ENCODE measurements at regions not wholly inside any gene's neighbourhood (a gene's known extent, or its start where the extent isn't known, plus 50 kb on each side); places are given as distances from the start of the nearest gene placed in this dataset.

- no TSS peak for BruUV-seq (replicated peaks)
- Histone ChIP-seq H3K79me2 (ENCODE audit: low read depth) (no peaks in the 10 kb centered on the region), H2AFZ (no peak overlapping the region), H3K9me2 (ENCODE audit: insufficient read depth) (no peaks in the 10 kb centered on the region), H4K20me1 (ENCODE audit: insufficient read depth) (no peaks in the 10 kb centered on the region), H3F3A (ENCODE audit: insufficient read depth, low read depth) (peaks cover 9% of the 10 kb centered on the region), H3K36me3 (ENCODE audit: low read depth) (no peaks in the 10 kb centered on the region), H3K27me3 (ENCODE audit: insufficient read depth, low read depth) (no peaks in the 10 kb centered on the region), H3K9me3 (ENCODE audit: insufficient read depth, low read depth) (no peaks in the 10 kb centered on the region), H3K4me2 (no peak overlapping the region), H3K4me1 (replicated peaks; ENCODE audit: insufficient read depth) (peaks cover 28% of the 10 kb centered on the region), H3K4me3 (no peak overlapping the region), H3K27ac (no peak overlapping the region)
- DNase-seq: no peak
- POLR2A ChIA-PET (ENCODE audit: unreplicated experiment): no interaction called here
- no peak for TF ChIP-seq CTCF (conservative IDR thresholded peaks at IDR 0.05)
- TF ChIP-seq EZH2 (IDR thresholded peaks at IDR 0.05; ENCODE audit: low read depth): no peak
- intact Hi-C loops (cut with micrococcal nuclease; ENCODE audit: unreplicated experiment): no loop called here
- CTCF ChIA-PET: no interaction called here
Measured at GRCh38 chr6:43843669-43844171, 73.7 kb downstream of the VEGFA start.

GRCh38 chr6:43843097-43843645, 73.2 kb downstream of the VEGFA start:
- intact Hi-C loops (cut with micrococcal nuclease; ENCODE audit: unreplicated experiment): no loop called here
- Histone ChIP-seq H2AFZ (no peak overlapping the region), H3K4me1 (replicated peaks; ENCODE audit: insufficient read depth) (peaks cover 29% of the 10 kb centered on the region), H3K36me3 (ENCODE audit: low read depth) (no peaks in the 10 kb centered on the region), H3K27me3 (ENCODE audit: insufficient read depth, low read depth) (no peaks in the 10 kb centered on the region), H3K9me2 (ENCODE audit: insufficient read depth) (no peaks in the 10 kb centered on the region), H3K4me3 (no peak overlapping the region), H3F3A (ENCODE audit: insufficient read depth, low read depth) (peaks cover 14% of the 10 kb centered on the region), H3K79me2 (ENCODE audit: low read depth) (no peaks in the 10 kb centered on the region), H3K4me2 (peak overlapping the region; percentile 33), H3K27ac (peak overlapping the region; percentile 60; the same call in 1 of the 2 replicates), H4K20me1 (ENCODE audit: insufficient read depth) (no peaks in the 10 kb centered on the region), H3K9me3 (ENCODE audit: insufficient read depth, low read depth) (no peaks in the 10 kb centered on the region)
- ChIA-PET CTCF (no interaction called here), POLR2A (ENCODE audit: unreplicated experiment) (interaction anchor here (0.5 kb wide), 1 partner anchor 199 kb away, joined by 3 read pairs; no protein-coding TSS in a partner anchor)
- TF ChIP-seq EZH2 (IDR thresholded peaks at IDR 0.05; ENCODE audit: low read depth) (no peak), CTCF (conservative IDR thresholded peaks at IDR 0.05) (no peak)
- no peak for DNase-seq
- no TSS peak for BruUV-seq (replicated peaks)

DNA sequence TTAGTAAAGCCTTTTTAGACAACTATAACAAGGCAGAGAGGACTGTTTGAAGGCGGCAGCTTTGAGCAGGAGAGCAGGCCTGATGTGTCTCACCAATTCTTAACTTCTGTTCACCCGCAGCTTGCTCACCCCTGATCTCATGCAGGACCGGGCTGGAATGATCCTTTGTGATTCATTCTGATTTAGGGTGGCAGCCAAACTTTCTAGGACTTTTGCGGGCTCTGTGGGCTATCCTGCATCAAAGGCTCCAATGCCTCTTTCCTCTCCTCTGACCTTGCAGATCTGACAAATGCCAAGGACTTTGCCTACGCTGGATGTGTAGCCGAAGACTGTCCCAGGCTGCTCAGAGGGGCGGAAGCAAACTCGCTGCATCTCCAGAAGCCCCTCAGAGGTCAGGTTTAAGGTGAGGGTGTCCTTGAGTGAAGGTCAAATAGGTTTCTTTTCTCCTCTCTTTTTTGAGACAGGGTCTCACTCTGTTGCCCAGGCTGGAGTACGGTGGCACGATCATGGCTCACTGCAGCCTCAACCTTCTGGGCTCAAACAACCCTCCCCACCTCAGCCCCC, 72.3 kb downstream of the VEGFA start:
- Histone ChIP-seq H3K4me1 (replicated peaks; ENCODE audit: insufficient read depth) (peaks cover 35% of the 10 kb centered on the region), H3K4me2 (peak overlapping the region; percentile 33), H2AFZ (no peak overlapping the region), H3K9me3 (ENCODE audit: insufficient read depth, low read depth) (no peaks in the 10 kb centered on the region), H3K79me2 (ENCODE audit: low read depth) (no peaks in the 10 kb centered on the region), H3K36me3 (ENCODE audit: low read depth) (no peaks in the 10 kb centered on the region), H4K20me1 (ENCODE audit: insufficient read depth) (no peaks in the 10 kb centered on the region), H3K4me3 (no peak overlapping the region), H3F3A (ENCODE audit: insufficient read depth, low read depth) (peaks cover 17% of the 10 kb centered on the region), H3K27me3 (ENCODE audit: insufficient read depth, low read depth) (no peaks in the 10 kb centered on the region), H3K27ac (peak overlapping the region; percentile 60), H3K9me2 (ENCODE audit: insufficient read depth) (no peaks in the 10 kb centered on the region)
- ChIA-PET CTCF (no interaction called here), POLR2A (ENCODE audit: unreplicated experiment) (no interaction called here)
- TF ChIP-seq EZH2 (IDR thresholded peaks at IDR 0.05; ENCODE audit: low read depth) (no peak), CTCF (conservative IDR thresholded peaks at IDR 0.05) (no peak)
- DNase-seq: no peak
- no TSS peak for BruUV-seq (replicated peaks)
- intact Hi-C loops (cut with micrococcal nuclease; ENCODE audit: unreplicated experiment): no loop called here

Data from PC-9 (cell line).